ENCODE measurements at regions not wholly inside any gene's neighbourhood (a gene's known extent, or its start where the extent isn't known, plus 50 kb on each side); places are given as distances from the start of the nearest gene placed in this dataset.

DNA sequence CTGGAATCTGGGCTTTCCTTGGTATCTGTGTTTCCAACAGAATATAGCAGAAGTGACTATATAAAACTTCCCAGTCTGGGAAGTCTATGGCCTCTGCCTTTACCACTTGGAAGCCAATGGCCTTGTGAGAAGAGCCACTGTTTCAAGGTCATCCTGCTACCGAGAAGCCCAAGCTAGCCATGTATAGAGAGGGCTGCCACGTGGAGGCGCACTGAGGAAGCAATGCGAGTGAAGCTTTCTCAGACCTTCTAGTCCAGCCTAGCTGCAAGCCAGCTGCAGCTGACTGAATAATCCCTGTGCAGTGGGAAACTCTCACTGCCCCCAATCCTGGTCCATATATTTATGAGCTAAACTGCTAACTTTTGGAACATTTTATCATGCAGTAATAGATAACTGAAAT lies 661.8 kb upstream of the RIOK2 start:
- peak; percentile 3 for DNase-seq (ENCODE audit: low spot score)

DNA sequence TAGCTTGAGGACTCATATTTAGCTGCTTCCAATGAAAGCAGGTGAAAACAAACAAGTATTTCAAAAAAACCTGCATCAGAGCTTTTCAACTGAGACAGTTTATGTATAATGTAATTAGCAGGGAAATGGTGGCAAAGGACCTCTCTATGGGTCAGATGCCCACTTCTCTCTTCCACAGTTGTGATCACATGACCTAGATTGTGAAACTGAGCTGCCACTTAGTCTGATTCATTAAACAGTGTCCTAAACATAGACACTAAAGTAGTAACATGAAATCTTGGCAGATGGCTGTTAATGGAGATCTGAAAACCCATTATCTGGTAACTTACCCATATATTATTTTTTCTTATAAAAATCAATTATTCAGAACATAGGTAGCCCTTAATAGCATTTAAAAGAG lies 663.6 kb upstream of the RIOK2 start:
- DNase-seq (ENCODE audit: low spot score): no peak

DNA sequence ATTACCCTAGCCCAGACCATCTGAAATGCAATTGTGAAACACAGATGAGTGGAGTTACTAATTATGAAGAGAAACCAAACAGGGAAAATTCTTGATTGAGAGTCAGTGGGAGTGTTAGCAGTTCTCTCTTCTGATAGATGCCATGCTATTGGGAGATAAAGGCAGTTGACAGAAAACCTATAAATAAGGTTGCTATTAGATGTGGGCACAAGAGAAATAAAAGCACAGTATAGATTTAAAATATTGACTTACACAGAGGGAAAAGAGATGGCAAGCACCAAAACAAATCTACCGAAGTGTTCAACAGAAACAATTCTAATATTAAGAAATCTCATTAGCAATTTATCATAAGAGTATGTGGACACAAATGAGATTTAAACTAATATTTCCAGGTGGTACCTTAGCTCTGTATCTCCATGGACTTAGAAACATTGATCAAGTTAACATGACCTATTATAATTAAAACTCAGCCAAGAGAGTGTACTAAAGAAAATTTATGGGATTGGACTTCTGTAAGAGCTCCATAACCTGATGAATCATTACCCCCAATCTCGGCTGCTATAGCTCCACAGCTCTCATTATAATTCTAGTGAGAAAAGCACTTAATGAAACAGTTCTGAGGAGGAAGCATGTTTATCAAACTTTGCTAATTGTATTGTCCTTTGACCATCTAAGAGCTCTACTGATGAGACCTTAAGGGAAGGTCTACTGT lies 665.0 kb upstream of the RIOK2 start:
- DNase-seq (ENCODE audit: low spot score): no peak

DNA sequence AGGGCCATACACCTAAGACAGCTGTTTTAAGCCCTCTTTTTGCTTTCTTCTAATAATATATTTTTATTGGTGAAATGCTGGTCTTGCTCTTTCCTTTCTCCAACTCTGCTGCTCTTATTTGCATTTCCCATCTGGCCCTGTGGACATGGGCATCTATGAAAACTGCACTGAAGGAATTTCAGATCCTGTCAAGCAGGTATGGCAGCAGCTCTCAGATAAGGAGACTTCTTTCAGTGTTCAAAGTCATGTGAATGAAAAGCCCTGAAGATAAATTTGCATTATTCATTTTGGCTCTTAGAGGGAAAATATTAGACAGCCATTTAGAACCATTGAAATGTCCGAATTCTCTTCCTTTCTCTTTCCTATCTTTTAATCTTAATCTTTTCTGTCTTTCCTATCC lies 668.0 kb upstream of the RIOK2 start:
- no peak for DNase-seq (ENCODE audit: low spot score)

DNA sequence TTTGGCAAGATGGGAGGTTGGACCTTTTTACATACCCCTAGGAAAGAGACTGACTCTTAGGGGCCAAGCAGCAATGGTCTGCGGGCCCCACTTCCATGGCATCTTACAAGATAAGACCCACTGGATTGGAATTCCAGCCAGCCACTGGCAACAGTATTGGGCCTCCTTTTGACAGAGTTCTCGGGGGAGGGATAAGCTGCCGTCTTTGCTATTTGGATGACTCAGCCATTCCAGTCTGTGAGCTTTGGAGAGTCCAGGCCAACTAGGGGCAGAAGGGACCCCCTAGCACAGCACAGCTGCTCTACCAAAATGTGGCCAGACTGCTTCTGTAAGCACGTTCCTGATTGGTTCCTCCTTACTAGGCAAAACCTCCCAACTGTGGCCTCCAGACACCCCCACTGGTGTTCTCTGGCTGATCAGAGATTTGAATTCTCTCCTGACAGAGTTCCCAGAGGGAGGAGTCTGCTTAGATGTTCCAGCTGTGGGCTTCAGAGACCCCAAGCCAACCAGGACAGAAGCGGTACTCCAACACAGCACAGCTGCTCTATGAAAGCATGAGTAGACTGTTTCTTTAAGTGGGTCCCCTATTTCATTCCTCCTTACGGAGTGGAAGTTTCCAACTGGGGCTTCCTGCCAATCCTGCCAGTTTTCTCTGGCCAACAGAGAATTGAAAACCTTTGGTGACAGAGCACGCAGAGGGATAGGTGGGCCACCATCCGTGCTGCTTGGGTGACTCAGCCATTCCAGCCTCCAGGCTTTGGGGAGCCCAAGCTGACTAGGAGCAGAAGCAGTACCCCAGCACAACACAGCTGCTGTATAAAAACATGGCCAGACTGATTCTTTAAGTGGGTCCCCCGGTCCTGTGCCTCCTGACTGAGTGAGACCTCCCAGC lies 672.1 kb upstream of the RIOK2 start:
- DNase-seq (ENCODE audit: low spot score): no peak

- no peak for DNase-seq (ENCODE audit: low spot score)
These were observed 691.4 kb upstream of the RIOK2 start for GRCh38 chr5:97874491-97874890.

DNA sequence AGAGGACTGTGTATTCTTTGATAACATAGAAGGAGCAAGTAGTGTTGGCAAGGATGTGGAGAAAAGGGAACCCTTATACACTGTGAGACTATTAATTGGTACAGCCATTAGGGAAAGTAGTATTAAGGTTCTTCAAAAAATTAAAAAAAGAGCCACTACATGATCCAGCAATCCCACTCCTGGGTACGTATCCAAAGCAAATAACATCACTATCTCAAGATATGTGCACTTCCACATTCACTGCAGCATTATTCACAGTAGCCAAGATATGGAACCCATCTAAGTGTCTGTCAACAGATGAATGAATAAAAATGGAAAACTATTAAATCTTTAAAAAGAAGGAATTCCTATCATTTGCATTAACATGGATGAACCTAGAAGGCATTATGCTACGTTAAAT lies 693.2 kb upstream of the RIOK2 start:
- no peak for DNase-seq (ENCODE audit: low spot score)

DNA sequence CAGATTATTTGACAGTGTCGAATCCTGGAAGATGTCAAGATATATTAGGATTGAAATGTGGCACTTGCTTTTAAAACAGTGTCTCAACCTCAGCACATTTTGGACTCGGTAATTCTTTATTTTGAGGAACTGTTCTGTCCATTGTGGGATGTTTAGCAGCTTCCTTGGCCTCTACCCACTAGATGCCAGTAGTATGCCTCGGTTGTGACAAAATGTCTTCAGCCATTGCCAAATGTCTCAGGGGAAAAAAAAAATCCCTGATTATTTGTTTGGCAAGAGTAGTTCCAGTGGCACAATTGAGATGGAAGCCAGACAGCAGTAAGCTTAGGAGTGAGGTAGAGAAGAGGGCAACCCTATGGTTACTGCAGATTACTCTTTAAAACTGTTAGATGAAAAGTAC lies 694.5 kb upstream of the RIOK2 start:
- no peak for DNase-seq (ENCODE audit: low spot score)

- no peak for DNase-seq (ENCODE audit: low spot score)
These were observed 705.4 kb upstream of the RIOK2 start for GRCh38 chr5:97888439-97888838.

DNA sequence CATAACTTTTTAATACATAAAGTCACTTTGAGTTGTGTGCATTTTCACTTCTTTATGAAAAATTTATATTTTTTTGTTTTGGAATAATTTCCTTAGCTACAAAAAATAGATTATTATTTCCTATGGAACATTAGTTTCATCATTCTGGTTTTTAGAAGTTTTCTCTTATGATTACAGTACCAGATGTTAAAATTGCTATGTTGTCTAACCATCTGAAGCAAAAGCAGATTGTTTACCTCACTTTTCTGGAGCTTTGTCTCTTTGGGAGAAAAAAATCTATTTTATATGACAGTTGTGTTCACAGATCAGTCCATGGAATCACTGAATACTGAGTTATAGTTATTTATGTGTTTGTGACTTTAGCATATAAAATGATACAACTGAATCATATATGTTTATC lies 708.9 kb upstream of the RIOK2 start:
- DNase-seq (ENCODE audit: low spot score): no peak

DNA sequence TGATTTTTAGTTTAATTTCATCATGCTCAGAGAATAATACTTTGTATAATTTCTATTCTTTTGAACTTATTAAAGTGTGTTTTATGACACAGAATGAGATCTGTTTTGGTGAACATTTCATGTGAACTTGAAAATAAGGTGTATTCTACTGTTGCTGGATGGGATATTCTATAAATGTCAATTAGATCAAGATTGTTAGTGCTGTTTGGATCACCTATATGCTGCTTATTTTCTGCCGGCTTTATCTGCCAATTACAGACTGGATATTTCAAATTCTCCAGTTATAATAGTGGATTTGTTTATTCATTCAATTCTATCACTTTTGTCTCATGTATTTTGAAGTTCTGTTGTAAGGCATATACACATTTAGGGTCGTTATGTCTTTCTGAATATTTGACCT lies 720.7 kb upstream of the RIOK2 start:
- DNase-seq (ENCODE audit: low spot score): no peak

GRCh38 chr5:97906135-97906534 lies 723.1 kb upstream of the RIOK2 start:
- no peak for DNase-seq (ENCODE audit: low spot score)

GRCh38 chr5:97907646-97908400 lies 724.8 kb upstream of the RIOK2 start:
- no peak for DNase-seq (ENCODE audit: low spot score)

DNA sequence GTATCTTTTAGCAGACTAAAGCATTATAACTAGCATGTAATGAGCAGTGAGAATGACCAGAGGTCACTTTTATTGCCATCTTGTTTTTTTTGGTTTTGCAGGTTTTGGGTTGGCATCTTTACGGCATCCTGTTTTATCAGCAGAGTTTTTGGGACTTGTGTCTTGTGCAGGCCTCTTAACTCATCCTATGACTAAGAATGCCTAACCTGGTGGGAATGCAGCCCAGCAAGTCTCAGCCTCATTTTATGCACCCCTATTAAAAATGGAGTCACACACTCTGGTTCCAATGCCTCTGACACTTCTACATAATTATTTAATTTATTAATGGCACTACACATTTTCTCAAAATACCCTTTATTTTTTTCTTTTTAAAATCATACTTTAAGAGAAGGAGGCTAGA lies 726.5 kb upstream of the RIOK2 start:
- no peak for DNase-seq (ENCODE audit: low spot score)

- no peak for DNase-seq (ENCODE audit: low spot score)
These were observed 731.4 kb upstream of the RIOK2 start for GRCh38 chr5:97914483-97914882.

DNA sequence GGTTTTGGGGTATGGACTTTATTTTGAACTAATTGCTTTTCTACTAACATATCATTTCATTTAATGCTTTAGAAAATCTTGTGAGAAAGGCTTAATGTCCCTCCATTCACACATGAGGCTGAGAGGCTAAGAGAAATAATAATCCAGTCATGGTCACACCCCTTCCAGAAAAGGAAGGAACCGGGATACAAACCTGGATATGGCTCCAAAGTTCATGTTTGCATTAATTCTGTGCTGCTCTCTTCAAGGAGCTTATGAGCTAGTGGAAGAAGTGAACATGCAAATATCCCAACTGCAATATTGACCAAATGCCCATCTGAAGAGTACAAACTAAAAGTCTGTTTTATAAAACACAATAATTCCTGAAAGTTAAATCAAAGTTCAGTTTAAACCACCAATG lies 732.1 kb upstream of the RIOK2 start:
- DNase-seq (ENCODE audit: low spot score): no peak

GRCh38 chr5:97918057-97918456 lies 735.0 kb upstream of the RIOK2 start:
- no peak for DNase-seq (ENCODE audit: low spot score)

DNA sequence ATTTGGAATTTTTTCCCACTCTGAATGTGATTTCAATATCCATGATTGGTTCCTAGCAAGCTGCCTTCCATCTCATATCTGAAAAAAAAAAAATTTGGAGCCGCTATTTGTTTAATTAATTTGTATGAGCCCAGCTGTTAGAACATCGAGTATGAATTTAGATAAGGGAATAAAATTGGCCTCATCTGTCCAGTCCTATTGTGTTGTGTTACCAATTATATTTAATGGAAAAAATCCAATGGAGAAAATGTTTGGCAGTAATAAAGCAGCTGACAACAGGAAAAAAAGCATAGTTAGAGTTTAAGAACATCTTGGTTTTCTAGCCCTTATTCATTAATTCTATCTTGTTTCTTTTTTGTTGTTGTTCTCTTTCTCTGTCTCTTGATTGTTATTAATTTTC lies 735.6 kb upstream of the RIOK2 start:
- no peak for DNase-seq (ENCODE audit: low spot score)

DNA sequence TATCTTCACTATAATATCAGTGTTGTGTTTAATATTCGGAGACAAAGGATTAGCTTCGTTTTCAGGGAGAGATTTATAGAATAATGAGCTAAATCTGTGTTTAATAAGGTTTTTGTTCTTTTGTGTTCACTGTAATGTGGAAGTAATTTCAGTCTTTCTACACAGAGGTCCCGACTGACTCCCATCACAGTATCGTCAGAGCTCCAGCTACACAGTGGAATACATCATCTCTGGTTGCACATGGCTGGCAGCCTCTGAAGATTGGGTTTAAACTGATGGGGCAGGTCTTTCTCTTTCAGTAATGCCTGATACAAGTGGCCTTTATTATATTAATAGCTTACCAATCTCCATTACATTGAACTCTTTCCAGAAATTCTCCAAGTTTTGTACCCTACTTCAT lies 736.7 kb upstream of the RIOK2 start:
- DNase-seq (ENCODE audit: low spot score): no peak

- DNase-seq (ENCODE audit: low spot score): no peak
These were observed 739.7 kb upstream of the RIOK2 start for GRCh38 chr5:97922776-97923175.

DNA sequence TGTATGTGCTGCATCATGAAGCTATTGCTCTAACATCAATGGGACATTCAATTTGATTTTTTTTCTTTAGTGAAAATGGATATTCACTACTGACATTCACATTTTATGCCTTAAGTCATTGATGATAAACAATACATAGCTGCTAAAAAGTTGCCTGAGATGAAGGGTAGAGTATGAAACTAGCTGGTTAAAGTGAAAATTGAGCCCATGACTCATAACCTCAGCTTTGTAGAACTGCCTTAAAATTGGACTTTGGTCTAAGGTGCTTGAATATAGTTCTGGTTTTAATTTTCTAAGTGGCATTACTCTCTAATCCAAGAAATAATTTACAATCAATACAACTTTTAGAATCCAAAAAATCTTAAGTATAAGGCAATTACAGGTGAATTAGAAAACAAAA lies 740.4 kb upstream of the RIOK2 start:
- no peak for DNase-seq (ENCODE audit: low spot score)

GRCh38 chr5:97923997-97924396 lies 741.0 kb upstream of the RIOK2 start:
- no peak for DNase-seq (ENCODE audit: low spot score)

- no peak for DNase-seq (ENCODE audit: low spot score)
These were observed 746.3 kb upstream of the RIOK2 start for GRCh38 chr5:97929383-97929782.
